Stimulated activated CD4-positive, alpha-beta T cell treated with anti-CD3 and anti-CD28 coated beads, Interleukin-1b, Interleukin-23, amount 100 ng/mL, for 48 hours (primary cell): ENCODE measurements at regions not wholly inside any gene's neighbourhood (a gene's known extent, or its start where the extent isn't known, plus 50 kb on each side); places are given as distances from the start of the nearest gene placed in this dataset.

ENCODE experiments used
- DNase-seq: peaks from one replicate; pipeline ENCODE4 v3.0.0-alpha.2; 2020

DNA sequence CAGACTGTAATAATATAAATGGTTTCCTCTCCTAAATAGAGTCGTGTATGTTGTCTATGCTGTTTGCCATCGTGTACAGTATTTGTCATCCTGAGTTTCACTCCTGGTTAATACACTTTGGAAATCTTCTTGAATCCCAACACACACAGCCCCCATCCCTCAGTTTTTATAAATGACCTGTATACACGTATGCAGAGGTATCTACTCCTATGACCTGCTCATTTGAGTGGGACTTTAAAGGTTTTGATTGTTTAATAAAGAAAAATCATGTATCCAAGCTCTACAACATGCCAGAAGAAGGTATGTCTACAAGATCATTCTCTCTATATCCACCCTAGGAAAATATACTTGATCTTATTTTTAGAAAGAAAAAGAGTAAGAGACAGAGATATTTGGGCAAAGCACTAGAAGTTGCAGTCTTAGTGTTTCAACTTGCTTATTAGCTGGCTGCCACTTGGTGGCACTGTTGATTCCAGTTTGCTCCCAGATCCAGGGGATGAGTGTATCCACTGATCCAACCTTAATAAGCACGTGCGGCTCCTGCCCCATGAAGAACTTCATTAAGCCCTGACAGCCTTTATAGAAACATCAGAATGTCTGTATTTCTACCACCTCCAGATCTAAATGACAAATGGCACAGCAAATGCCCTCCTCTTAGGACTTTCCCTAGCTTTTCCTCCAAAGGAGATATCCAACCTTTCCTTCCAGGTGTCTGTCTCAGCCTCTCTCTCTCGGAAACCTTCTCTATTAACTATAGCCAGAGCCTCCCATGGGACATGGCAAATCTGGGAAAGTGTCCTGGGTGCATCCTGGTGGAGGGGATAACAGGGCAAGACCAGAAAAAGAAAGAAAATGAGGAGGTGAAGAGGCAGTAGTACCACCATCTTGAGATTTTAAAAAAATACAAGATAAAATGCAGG, 181.6 kb upstream of the NEBL start:
- peak; percentile 34 for DNase-seq

DNA sequence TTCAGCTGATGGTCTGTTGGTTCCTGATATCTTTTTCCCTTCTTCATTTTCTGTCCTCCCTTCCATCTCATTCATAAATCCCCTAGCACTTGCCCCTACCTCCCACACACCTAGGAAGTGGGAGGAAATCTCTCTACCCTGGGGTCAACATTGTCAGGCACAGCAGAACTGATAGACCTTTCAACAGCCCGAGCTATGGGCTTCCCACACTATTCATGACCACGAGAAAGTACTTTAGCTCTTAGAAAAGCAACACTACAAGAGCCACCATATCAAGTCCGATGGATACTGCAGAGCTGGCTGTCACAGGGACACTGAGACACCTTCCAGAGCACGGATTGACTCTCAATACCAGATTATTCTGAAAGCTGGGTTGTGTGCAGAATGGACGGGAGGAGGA, 180.6 kb upstream of the NEBL start:
- DNase-seq: no peak

DNA sequence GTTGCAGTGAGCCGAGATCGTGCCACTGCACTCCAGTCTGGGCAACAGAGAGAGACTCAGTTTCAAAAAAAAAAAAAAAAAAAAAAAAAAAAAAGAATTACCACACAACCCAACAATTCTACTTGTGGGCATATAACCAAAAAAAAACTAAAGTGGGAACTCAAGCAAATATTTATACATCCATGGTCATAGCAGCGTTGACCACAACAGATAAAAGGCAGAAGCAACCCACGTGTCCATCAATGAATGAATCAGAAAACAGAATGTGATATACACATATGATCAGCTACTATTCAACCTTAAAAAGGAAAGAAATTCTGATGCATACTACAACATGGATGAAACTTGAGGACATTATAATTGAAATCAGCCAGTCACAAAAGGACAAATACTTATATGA, 179.3 kb upstream of the NEBL start:
- no peak for DNase-seq

DNA sequence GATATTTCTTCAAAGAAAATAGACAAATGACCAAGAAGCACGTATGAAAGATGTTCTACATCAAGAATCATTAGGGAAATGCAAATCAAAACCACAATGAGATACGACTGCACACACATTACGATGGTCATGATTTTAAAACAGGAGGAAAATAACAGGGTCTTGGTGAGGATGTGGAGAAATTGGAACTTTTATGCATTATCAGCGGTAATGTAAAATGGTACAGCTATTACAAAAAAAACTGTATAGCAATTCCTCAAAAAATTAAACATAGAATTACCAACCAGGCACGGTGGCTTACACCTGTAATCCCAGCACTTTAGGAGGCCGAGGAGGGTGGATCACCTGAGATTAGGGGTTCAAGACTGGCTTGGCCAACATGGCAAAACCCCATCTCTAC, 178.8 kb upstream of the NEBL start:
- no peak for DNase-seq

DNA sequence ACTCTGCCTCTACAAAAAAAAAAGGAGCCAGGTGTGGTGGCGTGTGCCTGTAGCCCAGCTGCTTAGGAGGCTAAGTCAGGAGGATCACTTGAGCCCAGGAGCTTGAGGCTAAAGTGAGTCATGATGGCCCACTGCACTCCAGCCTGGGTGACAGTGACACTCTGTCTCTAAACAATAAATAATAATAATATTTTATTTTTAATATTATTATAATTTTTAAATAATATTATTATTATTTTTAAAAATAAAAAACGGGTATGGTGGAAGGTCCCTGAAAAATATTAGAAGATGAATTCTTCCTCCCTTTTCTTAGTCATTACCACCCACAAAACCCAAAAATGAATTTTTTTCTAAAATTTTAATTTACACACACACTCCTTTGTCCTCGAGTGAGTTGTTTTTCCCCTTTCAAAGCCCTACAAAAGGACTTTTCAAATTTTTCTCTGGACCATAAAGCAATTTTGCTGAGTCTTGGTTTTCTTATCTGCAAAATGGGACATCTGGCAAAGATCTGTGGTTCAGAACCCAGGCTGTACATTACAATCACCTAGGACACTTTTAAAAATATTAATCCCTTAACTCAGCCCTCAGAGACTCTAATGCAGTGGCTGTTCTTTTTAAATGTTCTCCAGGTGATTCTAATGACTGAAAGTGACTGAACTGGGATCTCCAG, 174.0 kb upstream of the NEBL start:
- no peak for DNase-seq

DNA sequence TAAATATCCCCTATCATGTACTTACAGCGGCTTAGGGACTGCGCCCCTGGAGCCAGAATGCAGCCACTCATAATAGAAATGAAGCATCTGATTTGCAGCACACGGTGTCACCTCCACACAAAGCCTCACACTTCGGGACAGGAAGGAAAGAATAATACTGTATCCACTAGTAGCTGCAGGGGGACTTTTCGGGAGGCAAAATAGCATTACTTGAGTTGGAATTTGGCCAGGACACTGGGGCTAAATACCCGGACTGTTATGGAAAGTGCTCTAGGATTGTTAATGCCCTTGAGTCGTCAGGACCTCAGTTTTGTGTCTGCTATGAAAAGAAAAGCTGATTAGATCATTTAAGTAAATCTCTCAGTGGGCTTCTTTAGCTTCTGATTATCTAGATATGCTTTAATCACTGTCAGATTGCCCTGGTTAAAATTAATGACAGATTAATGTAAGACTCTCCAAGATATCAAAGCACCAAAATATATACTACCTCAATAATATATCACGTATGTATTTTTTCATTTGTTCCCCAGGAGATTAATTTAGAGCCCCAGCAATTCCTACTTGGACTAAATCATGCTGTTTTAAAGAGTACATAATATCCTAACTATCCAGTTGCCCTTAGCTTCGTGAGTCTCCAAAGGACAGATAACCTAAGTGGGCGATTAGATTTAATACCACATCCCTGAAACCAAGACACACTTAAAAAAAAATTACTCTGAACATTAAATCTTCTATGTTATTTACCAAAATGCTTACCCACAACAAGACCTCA, 173.0 kb upstream of the NEBL start:
- DNase-seq: no peak

DNA sequence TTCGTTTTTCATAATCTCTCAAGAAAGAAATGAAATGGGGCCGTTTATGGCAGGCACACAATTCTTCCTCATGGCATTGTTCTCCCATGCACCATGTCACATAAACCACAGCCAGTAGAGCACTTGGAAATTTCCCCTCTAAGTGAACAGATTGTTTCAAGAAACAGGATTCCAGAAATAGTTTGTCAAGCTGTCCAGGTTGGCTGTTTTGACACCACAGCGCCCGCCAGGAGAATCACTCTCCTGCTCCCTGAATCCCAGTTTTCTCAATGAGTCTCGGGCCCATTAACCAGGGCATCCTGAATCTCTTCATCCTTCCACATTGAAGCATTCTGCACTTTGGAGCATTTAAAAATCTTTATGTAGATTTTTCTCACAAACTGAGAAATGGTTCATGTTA, 172.2 kb upstream of the NEBL start:
- DNase-seq: no peak

DNA sequence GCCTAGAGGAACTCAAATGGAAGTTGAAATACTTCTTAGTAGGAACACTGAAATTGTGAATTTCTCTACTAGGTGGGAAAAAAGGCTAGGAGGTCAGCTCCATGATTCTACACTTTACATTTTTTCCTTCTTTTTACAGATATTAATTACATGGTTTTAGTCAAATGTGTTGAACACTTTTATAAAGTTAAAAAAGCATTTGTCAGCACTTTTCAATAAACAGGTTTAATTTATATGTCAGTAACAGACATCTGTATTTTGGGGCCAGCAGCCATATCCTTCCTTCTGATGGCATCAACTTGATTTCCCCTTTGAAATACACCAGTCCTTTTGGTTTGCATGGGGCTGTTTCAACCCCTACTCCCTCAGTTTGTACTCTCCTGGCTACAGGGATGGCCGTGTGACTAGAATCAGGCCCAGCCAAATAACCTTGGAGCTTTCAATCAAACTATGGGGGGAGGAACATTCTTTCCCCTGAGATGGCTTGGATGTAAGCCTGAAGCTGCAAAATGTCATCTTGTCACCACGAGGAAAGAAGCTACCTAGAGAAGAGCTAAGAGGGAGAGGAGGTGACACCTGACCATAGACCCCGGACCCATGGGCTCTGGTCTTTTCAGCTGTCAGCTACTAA, 171.0 kb upstream of the NEBL start:
- DNase-seq: no peak

DNA sequence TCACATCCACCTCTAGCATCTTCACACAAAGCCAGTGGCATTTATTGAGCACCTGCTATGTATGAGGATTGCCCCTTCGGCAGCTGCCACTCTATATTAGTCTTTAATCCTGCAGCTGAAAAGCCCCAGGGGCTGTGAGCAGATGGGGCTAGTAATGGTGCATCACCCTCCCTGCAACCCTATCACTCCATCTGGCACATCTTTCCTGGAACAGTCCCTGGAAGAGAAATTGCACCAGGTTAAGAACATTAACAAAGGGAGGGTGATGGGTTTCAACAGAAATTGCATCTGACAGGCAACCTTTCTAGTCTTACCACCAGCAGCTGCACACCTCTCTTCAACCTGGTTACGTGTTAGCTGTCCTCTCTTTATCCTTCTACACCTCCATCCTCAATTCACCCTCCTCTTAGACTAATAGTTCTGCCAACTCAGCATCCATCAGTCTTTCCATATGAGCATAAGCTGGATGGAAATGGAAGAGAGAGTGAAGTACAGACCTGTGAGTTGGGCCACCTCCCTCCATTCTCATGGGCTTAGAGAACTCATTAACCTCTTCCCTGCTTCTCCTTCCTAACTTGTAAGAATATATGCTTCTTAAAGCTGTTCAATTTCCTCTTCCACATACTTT, 168.6 kb upstream of the NEBL start:
- no peak for DNase-seq

DNA sequence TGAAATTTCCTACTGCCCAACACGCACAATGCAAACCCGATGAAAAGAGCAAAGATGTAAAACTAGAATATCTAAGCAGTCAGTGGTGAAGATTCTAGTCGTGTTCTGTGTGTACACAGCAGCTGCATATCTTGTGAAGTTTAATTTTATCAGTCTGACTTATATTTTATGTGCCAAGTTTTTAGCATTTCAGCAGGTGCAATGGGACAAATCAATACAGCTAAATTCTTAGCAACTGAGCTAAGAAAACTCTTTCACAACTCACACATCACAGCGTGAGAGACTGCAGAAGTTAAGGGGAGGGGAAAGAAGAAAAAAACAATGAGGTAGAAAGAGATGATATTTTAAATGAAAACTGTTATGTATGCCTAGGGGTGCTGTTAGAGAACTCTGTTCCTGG, 164.9 kb upstream of the NEBL start:
- no peak for DNase-seq

DNA sequence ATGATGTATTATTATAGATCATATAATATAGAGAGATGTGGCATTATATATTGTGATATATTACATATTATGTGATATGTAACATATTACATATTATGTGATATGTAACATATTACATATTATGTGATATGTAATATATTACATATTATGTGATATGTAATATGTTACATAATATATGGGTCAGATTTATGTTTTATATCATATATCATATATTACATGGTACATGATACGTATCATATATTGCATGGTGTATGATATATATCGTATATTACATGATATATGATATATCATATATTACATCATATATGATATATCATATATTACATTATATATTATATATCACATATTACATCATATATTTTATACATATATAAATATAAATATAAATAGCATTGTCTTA, 164.1 kb upstream of the NEBL start:
- no peak for DNase-seq

DNA sequence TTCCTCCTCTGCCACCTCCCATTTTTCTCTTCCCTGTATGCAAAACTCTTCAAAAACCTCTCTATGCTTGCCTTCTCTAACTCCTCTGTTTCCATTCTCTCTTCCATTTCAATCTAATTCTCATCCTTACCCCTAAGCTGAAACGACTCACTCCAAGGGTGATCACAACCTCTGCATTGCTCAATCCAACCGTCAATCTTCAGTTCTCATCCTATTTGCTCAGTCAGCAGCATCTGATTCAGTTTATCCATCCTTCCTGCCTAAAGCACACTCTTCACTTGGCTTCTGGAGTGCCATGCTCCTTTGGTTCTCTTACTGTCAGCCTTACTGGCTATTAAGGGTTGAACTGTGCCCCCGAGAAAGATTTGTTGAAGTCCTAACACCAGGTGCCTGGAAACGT, 163.5 kb upstream of the NEBL start:
- DNase-seq: no peak

DNA sequence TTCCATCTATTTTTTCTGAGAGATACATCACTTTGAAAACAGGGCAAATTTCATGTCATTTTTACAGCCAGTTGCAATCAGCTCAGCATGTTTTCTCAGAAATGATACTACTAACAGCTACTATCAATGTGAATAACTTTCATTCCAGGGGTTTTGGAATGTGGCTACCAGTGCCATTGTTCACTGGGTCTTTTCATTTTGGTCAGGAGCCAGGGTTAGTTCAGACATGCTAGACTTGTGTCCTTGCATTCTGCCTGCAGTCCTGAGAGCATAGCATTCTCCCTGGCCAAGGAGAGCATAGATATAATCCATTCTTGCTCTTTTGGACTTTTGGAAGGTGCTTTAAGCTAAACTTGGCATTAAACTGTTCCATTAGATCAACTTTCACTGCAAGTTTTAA, 160.9 kb upstream of the NEBL start:
- no peak for DNase-seq

DNA sequence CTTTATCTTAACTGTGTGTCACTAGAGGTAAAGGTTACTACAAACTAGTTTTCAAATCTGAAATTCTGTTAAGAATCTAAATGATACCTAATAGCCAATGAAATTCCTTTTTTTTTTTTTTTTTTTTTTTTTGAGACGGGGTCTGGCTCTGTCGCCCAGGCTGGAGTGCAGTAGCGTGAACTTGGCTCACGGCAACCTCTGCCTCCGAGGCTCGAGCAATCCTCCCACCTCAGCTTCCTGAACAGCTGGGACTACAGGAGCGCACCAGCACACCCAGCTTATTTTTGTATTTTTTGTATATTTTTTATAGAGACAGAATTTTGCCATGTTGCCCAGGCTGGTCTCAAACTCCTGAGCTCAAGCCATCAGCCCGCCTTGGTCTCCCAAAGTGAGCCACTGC, 160.3 kb upstream of the NEBL start:
- no peak for DNase-seq

DNA sequence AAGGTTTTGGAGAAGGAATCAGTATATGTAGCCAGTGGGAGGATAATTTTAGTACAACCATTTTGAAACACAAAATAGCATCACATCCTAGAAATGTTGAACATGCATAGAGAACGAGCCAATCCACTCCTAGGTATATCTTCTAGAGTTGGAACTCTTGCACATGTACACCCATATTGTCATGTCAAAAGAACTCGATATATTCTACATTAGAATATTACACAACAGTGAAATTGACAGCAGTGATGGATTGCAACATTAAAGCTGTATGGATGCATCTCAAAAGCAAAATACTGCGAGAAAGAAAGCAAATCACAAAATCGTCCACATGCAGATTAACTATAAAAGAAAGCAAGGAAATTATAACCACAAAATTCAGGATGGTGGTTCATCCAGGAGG, 159.3 kb upstream of the NEBL start:
- no peak for DNase-seq

DNA sequence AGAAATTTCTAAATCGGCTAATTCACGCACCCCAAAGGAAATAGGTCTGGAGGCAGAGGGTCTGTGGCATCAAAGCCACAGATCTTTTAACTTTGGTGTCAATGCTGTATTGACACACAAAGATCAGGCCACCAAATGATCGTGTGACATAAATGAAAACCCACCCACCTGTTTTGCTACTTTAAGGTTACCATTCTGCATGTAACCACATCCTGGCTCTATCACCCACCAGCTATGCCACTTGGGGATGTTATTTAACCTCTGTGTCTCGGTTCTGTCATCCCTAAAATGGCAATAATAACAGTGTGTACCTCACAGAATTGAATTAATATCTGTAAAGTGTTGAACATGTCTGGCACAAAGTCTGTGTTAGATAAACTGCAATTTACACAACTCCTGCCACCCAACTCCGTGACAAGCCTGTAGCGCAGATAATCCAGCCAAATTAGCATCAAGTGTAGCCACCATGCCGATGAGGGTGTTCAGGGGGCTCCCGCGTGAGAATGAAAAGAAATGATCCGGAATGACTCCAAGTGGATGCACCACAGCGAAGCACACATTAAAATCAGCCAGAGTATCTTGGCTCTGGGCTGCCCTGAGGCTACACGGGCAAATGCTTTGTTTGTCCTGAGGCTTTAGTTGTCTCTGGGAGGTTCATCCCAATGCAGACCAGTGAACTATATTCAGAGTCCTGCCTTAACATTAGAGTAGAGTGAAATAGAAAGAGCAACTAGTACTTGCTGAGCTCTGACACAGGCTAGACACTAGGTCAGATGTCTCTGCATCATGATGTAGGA, 158.4 kb upstream of the NEBL start:
- DNase-seq: no peak

DNA sequence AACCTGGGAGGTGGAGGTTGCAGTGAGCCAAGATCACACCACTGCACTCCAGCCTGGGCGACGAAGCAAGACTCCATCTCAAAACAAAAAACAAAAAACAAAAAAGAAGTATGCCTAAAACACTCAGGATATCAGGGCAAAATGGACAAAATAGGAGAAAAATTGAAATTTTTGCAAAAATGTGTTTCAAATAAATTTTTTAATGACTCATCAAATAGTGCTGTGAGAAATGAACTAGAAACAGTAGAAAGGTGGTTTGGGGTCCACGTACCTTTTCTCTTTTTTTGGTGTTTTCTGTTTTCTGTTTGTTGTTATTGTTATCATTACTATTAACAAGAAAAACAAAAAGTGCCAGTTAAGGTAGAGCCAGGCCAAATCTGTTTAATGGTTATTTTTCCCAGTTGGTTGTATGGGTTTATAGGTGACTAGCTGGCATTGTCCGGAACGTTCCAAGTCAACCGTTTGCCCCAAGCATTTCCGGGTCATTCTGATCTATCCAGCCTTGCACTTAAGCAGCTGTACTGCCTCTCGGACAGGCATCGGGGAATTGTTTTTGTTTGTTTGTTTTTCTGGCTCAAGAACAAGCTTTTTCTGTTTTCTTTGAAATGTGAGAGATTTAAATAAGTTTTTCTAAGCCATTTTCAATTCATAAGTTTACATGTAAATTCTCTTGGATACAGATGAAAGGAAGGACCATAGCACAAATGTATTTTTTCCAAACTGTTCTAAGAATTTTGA, 157.0 kb upstream of the NEBL start:
- no peak for DNase-seq

DNA sequence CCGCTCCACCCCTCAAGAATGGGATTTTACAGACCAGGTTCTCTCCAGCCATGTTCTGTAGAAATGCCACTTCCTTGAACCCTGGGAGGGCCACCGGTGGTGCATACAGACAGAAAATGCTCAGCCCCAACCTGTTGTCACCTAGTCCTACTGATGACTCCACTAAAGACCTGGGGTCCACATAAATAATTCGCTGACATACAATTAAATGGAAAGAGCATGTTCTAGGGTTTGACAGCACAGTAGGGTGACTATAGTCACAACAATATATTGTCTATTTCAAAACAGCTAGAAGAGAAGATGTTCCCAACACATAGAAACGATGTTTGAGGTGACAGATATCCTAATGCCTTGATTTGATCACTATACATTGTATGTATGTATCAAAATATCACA, 155.6 kb upstream of the NEBL start:
- DNase-seq: no peak

DNA sequence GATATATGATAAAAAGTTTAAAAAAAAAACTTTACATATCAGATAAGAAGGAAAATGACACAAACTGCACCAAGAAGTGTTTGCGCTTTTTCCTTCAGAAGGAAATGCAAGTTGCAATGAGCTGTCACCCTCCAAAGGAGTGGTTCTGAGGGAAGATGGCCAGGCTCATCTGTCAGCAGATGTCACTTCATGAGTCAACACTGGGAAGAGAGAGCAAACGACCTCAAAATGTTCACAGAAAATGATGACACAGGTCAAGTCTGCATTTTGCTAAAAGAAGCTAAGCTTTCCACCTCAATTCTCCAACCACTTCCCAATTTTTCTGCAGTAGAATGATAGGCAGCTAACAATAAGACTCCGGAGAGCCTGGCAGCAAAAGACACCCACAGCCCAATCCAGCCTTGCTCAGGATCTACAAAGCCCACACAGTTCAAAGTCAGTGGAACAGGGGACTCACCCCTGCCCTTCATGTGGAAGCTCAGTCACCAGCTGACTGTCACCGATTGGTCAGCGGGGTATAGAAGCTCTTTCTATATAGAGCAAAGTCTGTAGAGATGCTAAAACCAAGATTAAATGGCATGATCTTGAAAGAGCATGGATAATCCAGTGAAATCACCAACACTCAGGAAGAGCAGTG, 155.1 kb upstream of the NEBL start:
- DNase-seq: no peak

DNA sequence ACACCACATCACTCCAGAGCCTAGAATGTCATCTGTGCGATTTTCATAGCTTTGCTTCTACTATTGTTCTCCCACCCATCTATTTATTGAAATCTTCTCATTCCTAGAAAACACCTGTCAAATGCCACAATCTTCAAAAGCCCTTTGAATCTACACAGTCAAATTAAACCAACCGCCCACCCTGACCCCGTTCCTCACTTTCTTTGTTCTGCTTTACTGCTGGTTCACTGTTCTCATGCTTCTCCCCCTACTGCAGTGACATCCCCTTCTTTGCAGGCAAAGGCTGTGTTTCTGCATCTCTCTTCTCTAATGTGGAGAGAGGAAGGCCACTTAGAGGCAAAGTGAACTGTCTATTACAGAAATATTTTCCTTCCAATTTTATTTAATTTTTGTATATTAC, 152.4 kb upstream of the NEBL start:
- no peak for DNase-seq

DNA sequence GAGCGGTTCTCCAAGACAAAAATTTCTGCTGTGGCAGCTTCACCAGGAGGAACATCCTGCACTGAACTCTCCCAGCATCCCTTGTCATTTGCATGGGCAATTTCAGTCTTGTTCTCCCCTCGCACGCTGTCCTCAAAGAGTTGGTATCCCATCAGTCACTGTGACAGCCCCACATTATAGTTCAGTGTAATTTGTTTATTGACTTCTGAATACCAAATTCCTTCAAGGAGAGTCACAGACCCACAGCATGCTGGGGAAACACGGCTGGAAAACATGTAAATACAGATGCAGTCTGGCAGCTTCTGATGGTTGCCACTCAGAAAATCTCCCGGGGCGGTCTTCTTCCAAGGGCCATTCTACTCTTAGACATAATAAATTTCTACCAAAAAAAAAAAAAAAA, 151.0 kb upstream of the NEBL start:
- DNase-seq: no peak
